Tibial artery (tissue), 4 donors: ENCODE measurements at regions not wholly inside any gene's neighbourhood (a gene's known extent, or its start where the extent isn't known, plus 50 kb on each side); places are given as distances from the start of the nearest gene placed in this dataset.
A peak's percentile ranks its signal among the peaks of the same experiment; 100 is the strongest.

Source experiments
- DNase-seq, 2 donors: peaks; one replicate each; pipeline ENCODE4 v3.0.0-alpha.2; 2019
- H3K27ac ChIP-seq, 2 donors: fragments of 200-600 bp; sonication (generic) in 1 of 2; 1 replicate in 1 of 2; 2 replicates in 1 of 2; pipeline ENCODE4 v1.5.1; 2018 to 2019; ENCODE audit warnings: mild to moderate bottlenecking in 1 of 2
- H3K27me3 ChIP-seq, 2 donors: fragments of 200-600 bp; sonication (generic) in 1 of 2; one replicate each; pipeline versions ENCODE4 v1.5.1 to v1.6.0; 2016 to 2019
- H3K36me3 ChIP-seq, 3 donors: fragments of 200-600 bp; sonication (generic) in 2 of 3; one replicate each; pipeline ENCODE4 v1.5.1; 2016 to 2019; ENCODE audit warnings: mild to moderate bottlenecking in 2 of 3
- H3K4me1 ChIP-seq, 4 donors: fragments of 200-600 bp; sonication (generic) in 2 of 4; 1 replicate in 3 of 4; 2 replicates in 1 of 4; pipeline ENCODE4 v1.5.1; 2016 to 2019
- H3K4me3 ChIP-seq, 2 donors: fragments of 200-600 bp; sonication (generic) in 1 of 2; 1 replicate in 1 of 2; 2 replicates in 1 of 2; pipeline ENCODE4 v1.5.1; 2018 to 2019; ENCODE audit warnings: mild to moderate bottlenecking in 2 of 2
- H3K9me3 ChIP-seq, 3 donors: fragments of 200-600 bp; sonication (generic) in 1 of 3; one replicate each; pipeline ENCODE4 v1.5.1; 2016 to 2019
- intact Hi-C: fragments of 100-400 bp; cut with DNase I; formaldehyde crosslinking; loops from one replicate; pipeline ENCODE4 v1.15.0; 2023; ENCODE audit warnings: low total_unique reads
- TF ChIP-seq, protein P1 (sequence below), 2 experiments: fragments of 200-600 bp in 1 of 2; fragments of 450-650 bp in 1 of 2; IDR thresholded peaks; one replicate each; pipeline ENCODE4 v1.5.1; 2017 to 2019; ENCODE audit warnings: antibody characterized with exemption in 2 of 2, mild to moderate bottlenecking in 1 of 2, moderate library complexity in 1 of 2

DNA sequence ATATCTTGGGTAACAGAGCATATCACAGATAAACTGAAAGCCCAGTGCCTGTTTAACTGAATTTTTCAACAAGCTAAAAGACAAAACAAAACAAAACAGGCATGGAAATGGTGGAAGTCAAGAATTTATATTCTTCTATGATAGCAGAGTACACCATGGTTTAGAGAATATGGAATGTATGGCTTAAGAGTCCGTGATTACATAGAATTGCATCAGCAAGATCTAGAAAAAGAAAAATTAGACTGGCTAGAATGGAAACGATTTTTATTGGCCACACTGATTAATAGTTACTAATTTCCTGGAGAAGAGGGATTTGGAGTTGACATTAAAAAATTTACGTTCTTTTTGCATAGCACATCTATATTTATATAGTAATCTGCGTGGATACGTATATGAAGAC is 435.2 kb upstream of the DPPA4 start:
- intact Hi-C loops = no loop called here
- no peaks in the 10 kb centered on the region for H3K27me3 ChIP-seq
- no peak overlapping the region for H3K27ac ChIP-seq
- H3K4me3 ChIP-seq = no peak overlapping the region
- TF ChIP-seq, protein P1, sequence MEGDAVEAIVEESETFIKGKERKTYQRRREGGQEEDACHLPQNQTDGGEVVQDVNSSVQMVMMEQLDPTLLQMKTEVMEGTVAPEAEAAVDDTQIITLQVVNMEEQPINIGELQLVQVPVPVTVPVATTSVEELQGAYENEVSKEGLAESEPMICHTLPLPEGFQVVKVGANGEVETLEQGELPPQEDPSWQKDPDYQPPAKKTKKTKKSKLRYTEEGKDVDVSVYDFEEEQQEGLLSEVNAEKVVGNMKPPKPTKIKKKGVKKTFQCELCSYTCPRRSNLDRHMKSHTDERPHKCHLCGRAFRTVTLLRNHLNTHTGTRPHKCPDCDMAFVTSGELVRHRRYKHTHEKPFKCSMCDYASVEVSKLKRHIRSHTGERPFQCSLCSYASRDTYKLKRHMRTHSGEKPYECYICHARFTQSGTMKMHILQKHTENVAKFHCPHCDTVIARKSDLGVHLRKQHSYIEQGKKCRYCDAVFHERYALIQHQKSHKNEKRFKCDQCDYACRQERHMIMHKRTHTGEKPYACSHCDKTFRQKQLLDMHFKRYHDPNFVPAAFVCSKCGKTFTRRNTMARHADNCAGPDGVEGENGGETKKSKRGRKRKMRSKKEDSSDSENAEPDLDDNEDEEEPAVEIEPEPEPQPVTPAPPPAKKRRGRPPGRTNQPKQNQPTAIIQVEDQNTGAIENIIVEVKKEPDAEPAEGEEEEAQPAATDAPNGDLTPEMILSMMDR (IDR thresholded peaks at IDR 0.05) = no peak
- H3K9me3 ChIP-seq = no peaks in the 10 kb centered on the region
- H3K36me3 ChIP-seq = no peaks in the 10 kb centered on the region
- no peak for DNase-seq
- no peaks in the 10 kb centered on the region for H3K4me1 ChIP-seq

DNA sequence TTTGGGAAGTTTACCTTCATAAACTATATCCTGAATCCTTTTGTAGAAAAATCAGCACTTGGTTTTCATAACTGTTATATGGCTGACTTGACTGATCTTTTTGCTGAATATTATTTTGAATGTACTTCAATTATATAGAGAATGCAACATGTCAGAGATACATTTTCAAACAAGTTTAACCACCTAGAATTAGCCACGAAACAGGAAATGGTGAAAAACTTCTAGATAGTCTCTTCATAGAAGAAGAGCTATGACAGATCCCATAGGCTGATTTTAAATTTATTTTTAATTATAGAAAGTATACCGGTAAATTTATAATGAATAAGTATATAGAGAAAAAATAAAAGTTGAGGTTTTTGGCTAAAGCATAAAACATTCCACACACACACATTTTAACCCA is 436.8 kb upstream of the DPPA4 start:
- no peak overlapping the region for H3K27ac ChIP-seq
- no peaks in the 10 kb centered on the region for H3K4me1 ChIP-seq
- no peak for DNase-seq
- intact Hi-C loops = no loop called here
- no peak overlapping the region for H3K4me3 ChIP-seq
- peaks cover 0 to 13% (median 0%) of the 10 kb centered on the region in 3 donors for H3K9me3 ChIP-seq
- H3K27me3 ChIP-seq = no peaks in the 10 kb centered on the region
- no peaks in the 10 kb centered on the region for H3K36me3 ChIP-seq
- TF ChIP-seq, protein P1 (IDR thresholded peaks at IDR 0.05) = no peak

DNA sequence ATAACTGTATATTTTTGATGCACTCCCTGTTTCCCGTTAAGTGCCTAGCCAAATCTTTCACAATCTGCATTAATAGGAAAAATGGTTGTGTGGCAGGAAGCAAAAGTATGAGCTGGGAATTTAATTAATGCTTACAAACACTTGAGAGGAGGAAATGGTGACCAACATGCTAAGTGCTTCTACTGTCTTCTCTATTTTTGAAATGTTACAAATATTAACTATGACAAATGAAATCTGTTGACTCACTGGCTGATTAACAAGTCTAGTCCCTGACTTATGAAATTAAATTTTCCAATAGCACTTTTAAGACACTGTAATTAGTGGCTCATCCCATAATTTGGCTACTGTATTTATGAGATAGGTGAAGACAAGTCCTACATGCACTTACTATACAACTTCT is 446.9 kb upstream of the DPPA4 start:
- no peaks in the 10 kb centered on the region for H3K4me1 ChIP-seq
- peaks cover 0 to 7% (median 0%) of the 10 kb centered on the region in 3 donors for H3K9me3 ChIP-seq
- DNase-seq = no peak
- no peak overlapping the region for H3K27ac ChIP-seq
- intact Hi-C loops = no loop called here
- TF ChIP-seq, protein P1 (IDR thresholded peaks at IDR 0.05) = no peak
- no peaks in the 10 kb centered on the region for H3K27me3 ChIP-seq
- H3K4me3 ChIP-seq = no peak overlapping the region
- no peaks in the 10 kb centered on the region for H3K36me3 ChIP-seq

DNA sequence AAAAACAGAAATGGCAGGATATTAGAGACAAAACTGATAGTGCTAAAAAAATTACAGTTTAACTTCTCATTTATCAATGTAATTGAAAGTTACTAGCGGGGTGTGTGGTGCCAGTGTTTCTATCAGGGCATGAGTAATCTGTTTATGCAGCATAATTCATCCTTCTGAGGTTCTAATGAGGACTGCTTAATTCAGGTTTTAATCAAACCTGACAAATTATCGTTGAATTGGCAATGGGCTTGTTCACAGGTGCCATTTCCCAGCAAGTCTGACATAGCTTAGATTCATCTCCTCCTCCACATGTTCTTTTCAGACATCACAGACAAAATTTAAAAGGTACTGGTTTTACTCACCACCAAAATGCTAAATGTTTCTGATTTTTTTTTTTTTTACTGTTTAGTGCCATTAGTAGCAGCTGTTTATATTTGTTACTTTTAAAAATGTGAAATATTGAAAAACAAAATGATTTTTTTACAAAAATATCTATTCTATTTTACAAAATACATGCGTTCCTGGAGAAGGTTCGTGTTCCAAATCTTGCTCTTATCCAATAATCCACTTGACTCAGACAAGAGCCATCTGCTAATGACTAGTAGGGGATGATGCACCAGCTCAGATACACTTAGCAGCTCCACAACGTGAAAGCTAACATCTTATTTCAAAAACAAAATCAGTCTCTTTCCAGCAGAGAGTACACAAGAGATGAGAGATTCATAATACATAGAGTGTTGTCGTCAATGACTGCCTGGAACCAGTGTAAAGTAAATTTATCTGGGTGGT is 447.7 kb upstream of the DPPA4 start:
- no peak overlapping the region for H3K27ac ChIP-seq
- H3K27me3 ChIP-seq = no peaks in the 10 kb centered on the region
- no peaks in the 10 kb centered on the region for H3K4me1 ChIP-seq
- no peak overlapping the region for H3K4me3 ChIP-seq
- intact Hi-C loops = no loop called here
- TF ChIP-seq, protein P1 (IDR thresholded peaks at IDR 0.05) = no peak
- no peak for DNase-seq
- H3K36me3 ChIP-seq = no peaks in the 10 kb centered on the region
- H3K9me3 ChIP-seq = no peaks in the 10 kb centered on the region

DNA sequence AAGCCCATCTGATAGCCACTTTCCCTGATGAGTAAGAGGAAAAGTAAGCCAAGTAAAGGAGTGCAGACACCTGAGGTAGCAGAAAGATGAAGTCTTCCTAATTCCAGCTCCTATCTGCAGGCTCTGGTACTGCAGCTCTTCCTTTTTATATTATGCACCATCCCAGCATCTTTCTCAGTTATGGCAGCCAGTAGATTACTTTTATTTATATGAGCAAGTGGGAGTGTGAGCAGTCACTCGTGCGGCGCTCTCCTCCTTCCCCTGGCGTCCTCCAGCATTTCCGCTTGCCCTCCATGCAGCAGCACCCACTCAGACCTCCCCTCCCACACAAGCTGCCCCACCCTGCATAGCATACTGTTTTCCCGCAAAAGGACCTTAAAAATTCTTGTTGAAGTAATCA is 465.9 kb upstream of the DPPA4 start:
- intact Hi-C loops = no loop called here
- H3K4me3 ChIP-seq = no peak overlapping the region
- H3K36me3 ChIP-seq = no peaks in the 10 kb centered on the region
- peaks cover 0 to 8% (median 0%) of the 10 kb centered on the region in 3 donors for H3K9me3 ChIP-seq
- no peak overlapping the region for H3K27ac ChIP-seq
- TF ChIP-seq, protein P1 (IDR thresholded peaks at IDR 0.05) = peak in 1 of 2 experiments; percentile 12
- no peaks in the 10 kb centered on the region for H3K27me3 ChIP-seq
- H3K4me1 ChIP-seq = no peaks in the 10 kb centered on the region
- DNase-seq = no peak
